ENCODE measurements at regions not wholly inside any gene's neighbourhood (a gene's known extent, or its start where the extent isn't known, plus 50 kb on each side); places are given as distances from the start of the nearest gene placed in this dataset.

- ChIA-PET POLR2A (no interaction called here), CTCF (no interaction called here)
- H3K4me1 ChIP-seq (ENCODE audit: control insufficient read depth in 2 of 2, insufficient read depth in 2 of 2, low read length in 2 of 2), result no peaks in the 10 kb centered on the region
- no peak overlapping the region for H3K27ac ChIP-seq (ENCODE audit: low read length in 2 of 2)
- peaks cover 8% of the 10 kb centered on the region for H3K27me3 Mint-ChIP-seq
- H3K27me3 ChIP-seq (replicated peaks in 1 of 4; ENCODE audit: control extremely low read depth in 1 of 4, control insufficient read depth in 3 of 4, insufficient read depth in 4 of 4, low read length in 3 of 4), result no peaks in the 10 kb centered on the region
- no peak overlapping the region for H3K4me2 ChIP-seq (replicated peaks; ENCODE audit: low read depth, low read length, poor library complexity, severe bottlenecking)
- H4K20me1 ChIP-seq (ENCODE audit: control insufficient read depth, insufficient read depth, low read length, poor library complexity, severe bottlenecking), result no peaks in the 10 kb centered on the region
- DNase-seq, result no peak
- intact Hi-C loops (cut with micrococcal nuclease), result no loop called here
- TF ChIP-seq EZH2 (IDR thresholded peaks at IDR 0.05; ENCODE audit: borderline replicate concordance, insufficient read depth, low read depth, low read length, poor library complexity, severe bottlenecking) (no peak), CTCF (IDR thresholded peaks at IDR 0.05) (no peak)
- no peak overlapping the region for H3K4me3 ChIP-seq (ENCODE audit: control extremely low read depth in 1 of 5, extremely low read depth in 1 of 5, insufficient read depth in 1 of 5, low read depth in 2 of 5, low read length in 4 of 5)
- H3K4me1 Mint-ChIP-seq, result no peaks in the 10 kb centered on the region
- no peak overlapping the region for H3K9ac ChIP-seq (ENCODE audit: low read length)
- H3K9me3 Mint-ChIP-seq (ENCODE audit: insufficient read depth), result peaks cover 2% of the 10 kb centered on the region
- H2AFZ ChIP-seq (ENCODE audit: insufficient read depth, low read depth, low read length, poor library complexity, severe bottlenecking), result no peak overlapping the region
- WGBS (ENCODE audit: insufficient coverage), result 86% methylated on average over 6 of the region's 6 CpGs
- ATAC-seq (ENCODE audit: low read depth), result no peak
- no peak overlapping the region for H3K27ac Mint-ChIP-seq
- H3K4me3 Mint-ChIP-seq, result no peak overlapping the region
- peaks cover 0 to 2% (median 1%) of the 10 kb centered on the region in 3 donors for H3K9me3 ChIP-seq (ENCODE audit: control extremely low read depth in 1 of 3, control insufficient read depth in 2 of 3, insufficient read depth in 1 of 3, low read length in 2 of 3)
- H3K79me2 ChIP-seq (ENCODE audit: control insufficient read depth, insufficient read depth, low read length), result no peaks in the 10 kb centered on the region
- no peaks in the 10 kb centered on the region for H3K36me3 ChIP-seq (replicated peaks in 1 of 2; ENCODE audit: control extremely low read depth in 1 of 2, control insufficient read depth in 1 of 2, extremely low read depth in 1 of 2, insufficient read depth in 2 of 2, low read length in 1 of 2)
Measured at GRCh38 chr15:100729461-100729860, 127.1 kb downstream of the ASB7 start.

GRCh38 chr15:100730129-100730528 lies 127.7 kb downstream of the ASB7 start:
- Histone ChIP-seq H3K27ac (ENCODE audit: low read length in 2 of 2) (no peak overlapping the region), H3K9me3 (ENCODE audit: control extremely low read depth in 1 of 3, control insufficient read depth in 2 of 3, insufficient read depth in 1 of 3, low read length in 2 of 3) (peaks cover 0 to 6% (median 1%) of the 10 kb centered on the region in 3 donors), H3K4me3 (ENCODE audit: control extremely low read depth in 1 of 5, extremely low read depth in 1 of 5, insufficient read depth in 1 of 5, low read depth in 2 of 5, low read length in 4 of 5) (no peak overlapping the region), H3K9ac (ENCODE audit: low read length) (no peak overlapping the region), H2AFZ (ENCODE audit: insufficient read depth, low read depth, low read length, poor library complexity, severe bottlenecking) (no peak overlapping the region), H4K20me1 (ENCODE audit: control insufficient read depth, insufficient read depth, low read length, poor library complexity, severe bottlenecking) (no peaks in the 10 kb centered on the region), H3K79me2 (ENCODE audit: control insufficient read depth, insufficient read depth, low read length) (no peaks in the 10 kb centered on the region), H3K36me3 (replicated peaks in 1 of 2; ENCODE audit: control extremely low read depth in 1 of 2, control insufficient read depth in 1 of 2, extremely low read depth in 1 of 2, insufficient read depth in 2 of 2, low read length in 1 of 2) (no peaks in the 10 kb centered on the region), H3K27me3 (replicated peaks in 1 of 4; ENCODE audit: control extremely low read depth in 1 of 4, control insufficient read depth in 3 of 4, insufficient read depth in 4 of 4, low read length in 3 of 4) (no peaks in the 10 kb centered on the region), H3K4me1 (ENCODE audit: control insufficient read depth in 2 of 2, insufficient read depth in 2 of 2, low read length in 2 of 2) (no peaks in the 10 kb centered on the region), H3K4me2 (replicated peaks; ENCODE audit: low read depth, low read length, poor library complexity, severe bottlenecking) (no peak overlapping the region)
- Mint-ChIP-seq H3K27me3 (peaks cover 8% of the 10 kb centered on the region), H3K9me3 (ENCODE audit: insufficient read depth) (peaks cover 2% of the 10 kb centered on the region), H3K27ac (no peak overlapping the region), H3K4me3 (no peak overlapping the region), H3K4me1 (no peaks in the 10 kb centered on the region)
- intact Hi-C loops (cut with micrococcal nuclease), result no loop called here
- no peak for ATAC-seq (ENCODE audit: low read depth)
- WGBS (ENCODE audit: insufficient coverage), result 94% methylated on average over 3 of the region's 7 CpGs
- DNase-seq, result no peak
- CTCF ChIA-PET, result no interaction called here
- no peak for TF ChIP-seq CTCF (IDR thresholded peaks at IDR 0.05)
- no peak for TF ChIP-seq EZH2 (IDR thresholded peaks at IDR 0.05; ENCODE audit: borderline replicate concordance, insufficient read depth, low read depth, low read length, poor library complexity, severe bottlenecking)
- POLR2A ChIA-PET, result no interaction called here
